Fibroblast of skin of left quadriceps (primary cell): ENCODE measurements at regions not wholly inside any gene's neighbourhood (a gene's known extent, or its start where the extent isn't known, plus 50 kb on each side); places are given as distances from the start of the nearest gene placed in this dataset.
"Not testable (repeated sequence)": the region's sequence is repeated elsewhere in the genome, so short reads cannot be mapped to it uniquely, and the experiment has no call there.

Experiments used
- DNase-seq, 2 experiments: peaks; one replicate each; pipeline ENCODE4 v3.0.0-alpha.2; 2013; ENCODE audit warnings: low read depth in 2 of 2

- no peak for DNase-seq
These were observed 72.5 kb upstream of the ATP2B1 start for GRCh38 chr12:89781156-89781555.

- no peak for DNase-seq
These were observed 70.5 kb upstream of the ATP2B1 start for GRCh38 chr12:89779090-89779489.

- no peak for DNase-seq
These were observed 69.2 kb upstream of the ATP2B1 start for GRCh38 chr12:89777733-89778379.

DNA sequence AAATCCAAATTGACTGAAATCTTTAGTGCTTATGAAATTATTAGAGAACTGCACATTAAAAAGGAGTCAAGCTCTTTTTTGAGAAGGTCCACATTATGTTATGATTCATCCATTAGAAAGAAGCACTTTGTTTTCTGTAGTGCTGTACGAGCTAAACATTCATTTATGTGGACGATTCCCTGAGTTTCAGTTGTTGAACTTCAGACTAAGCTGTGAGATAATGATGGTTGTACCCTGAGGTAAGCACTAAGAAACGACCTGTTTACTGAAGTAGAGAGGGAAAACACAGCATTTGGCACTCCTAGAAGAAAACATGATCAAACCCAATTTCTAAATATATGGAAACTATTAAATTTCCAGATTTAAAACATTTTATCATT is 67.3 kb upstream of the ATP2B1 start:
- no peak for DNase-seq

DNA sequence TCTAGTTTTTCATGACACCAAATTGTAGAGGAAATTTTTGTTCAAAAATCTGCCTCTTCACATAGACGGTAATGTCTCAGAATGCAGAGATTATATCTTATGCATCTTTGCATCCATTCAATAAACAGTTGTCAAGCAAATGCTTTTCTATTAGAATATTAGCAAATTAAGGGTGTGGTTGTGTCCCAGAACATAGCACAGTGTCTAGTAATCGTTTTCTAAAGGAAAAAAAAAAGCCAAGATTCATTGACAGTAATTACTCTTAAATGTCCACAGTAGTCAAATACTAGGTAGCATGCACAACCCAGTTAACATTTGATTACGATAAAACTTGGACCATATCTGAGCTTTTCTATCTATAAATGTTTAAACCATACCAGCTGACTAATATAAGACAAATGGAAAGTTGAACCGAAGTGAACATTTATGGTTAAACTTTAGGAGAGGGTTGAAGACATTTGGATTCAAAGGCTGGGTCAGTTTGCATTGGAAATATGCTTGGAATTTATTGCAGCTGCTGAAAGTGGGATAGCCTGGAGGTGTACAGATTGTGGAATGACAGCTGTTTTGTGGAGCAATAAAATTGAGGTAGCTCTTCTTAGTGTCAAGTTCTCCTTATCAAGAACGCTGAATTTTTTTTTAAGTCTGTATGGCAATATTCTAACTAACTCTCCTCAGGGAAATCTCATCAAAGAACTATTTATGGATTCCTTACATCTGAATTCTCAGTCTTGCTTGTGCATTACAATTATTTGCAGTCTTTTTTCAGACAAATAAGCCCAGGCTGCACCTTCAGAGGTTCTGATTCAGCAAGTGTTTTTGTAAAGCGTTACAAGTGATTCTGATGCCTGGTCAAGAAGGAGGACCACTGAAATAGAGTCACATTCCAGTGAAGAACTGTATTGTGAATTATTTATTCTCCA is 66.7 kb upstream of the ATP2B1 start:
- no peak for DNase-seq

GRCh38 chr12:89774645-89775044 is 66.0 kb upstream of the ATP2B1 start:
- no peak for DNase-seq

DNA sequence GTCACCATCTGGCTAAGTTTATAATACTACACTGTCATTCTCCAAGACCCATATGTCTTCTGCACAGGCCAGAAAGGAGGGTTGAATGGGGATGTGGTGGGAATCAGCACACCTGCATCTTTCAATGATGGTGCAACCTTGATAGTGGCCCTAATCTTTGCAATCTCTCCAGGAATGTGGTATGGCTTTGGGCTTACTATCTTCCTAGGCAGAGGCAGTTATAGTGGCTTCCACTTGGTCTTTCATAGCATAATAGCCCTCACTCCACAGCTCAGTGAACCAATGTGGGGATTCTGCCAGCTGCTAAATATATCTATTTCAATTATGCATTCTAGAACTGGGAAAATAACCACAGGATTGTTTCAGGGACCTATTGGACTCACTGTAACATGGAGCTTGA is 61.8 kb upstream of the ATP2B1 start:
- DNase-seq = no peak

DNA sequence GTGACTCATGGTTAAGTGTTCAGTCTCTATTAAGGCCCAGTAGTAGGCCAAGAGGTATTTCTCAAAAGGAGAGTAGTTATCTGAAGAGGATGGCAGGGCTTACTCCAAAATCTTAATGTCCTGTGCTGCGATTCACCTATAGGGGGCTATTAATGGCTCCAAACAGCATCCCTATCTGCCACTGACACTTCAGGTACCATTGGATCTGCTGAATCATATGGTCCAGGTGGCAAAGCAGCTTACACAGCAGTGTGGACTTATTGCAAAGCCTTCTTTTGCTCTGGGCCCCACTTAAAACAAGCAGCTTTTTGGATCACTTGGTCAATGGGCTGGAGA is 60.8 kb upstream of the ATP2B1 start:
- DNase-seq = no peak

DNA sequence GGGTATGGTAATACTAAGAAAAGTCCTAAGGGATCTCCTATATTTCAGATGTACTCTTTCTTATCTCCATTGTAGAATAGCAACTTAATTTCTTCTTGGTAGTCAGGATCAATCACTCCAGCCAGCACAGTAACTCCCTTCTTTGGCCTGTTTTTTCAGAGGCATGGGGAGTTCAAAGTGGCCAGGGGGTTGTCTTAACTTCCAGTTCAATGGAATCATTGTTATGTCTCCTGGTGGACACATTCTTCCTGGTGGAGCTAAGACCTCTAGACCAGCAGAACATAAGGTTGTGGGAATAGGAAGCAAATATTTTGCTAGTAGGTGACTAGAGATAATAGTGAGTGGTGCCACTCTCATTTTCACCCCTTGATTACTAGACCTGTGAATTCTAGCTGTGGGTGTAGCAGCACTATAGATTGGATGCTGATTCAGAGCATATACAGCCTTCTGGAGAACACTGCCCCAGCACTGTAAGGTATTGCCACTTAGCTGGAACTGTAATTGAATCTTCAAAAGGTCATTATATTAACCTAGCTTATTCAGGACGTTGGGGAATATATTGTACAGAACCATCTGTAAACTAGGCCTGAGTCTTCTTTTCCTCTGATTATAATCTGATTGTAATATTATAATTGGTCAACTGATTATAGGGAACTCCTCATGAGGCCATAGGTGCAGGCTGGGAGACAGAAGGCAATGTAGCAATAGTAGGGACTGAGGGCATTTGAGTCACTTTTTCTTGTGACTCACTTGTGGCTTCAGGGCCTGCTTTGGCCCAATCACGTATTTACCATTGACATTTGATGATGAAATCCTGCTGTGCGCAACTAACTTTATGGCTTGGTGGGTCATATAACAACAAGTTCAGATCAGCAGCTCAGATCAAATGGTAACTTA is 60.2 kb upstream of the ATP2B1 start:
- peak; percentile 84 for DNase-seq

- DNase-seq = no peak
These were observed 57.6 kb upstream of the ATP2B1 start for GRCh38 chr12:89765959-89766824.

DNA sequence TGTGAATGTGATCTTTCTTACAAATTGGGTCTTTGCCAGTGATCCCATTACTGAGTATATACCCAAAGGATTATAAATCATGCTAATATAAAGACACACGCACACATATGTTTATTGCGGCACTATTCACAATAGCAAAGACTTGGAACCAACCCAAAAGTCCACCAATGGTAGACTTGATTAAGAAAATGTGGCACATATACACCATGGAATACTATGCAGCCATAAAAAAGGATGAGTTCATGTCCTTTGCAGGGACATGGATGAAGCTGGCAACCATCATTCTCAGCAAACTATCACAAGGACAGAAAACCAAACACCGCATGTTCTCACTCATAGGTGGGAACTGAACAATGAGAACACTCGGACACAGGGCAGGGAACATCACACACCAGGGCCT is 55.5 kb upstream of the ATP2B1 start:
- not testable (repeated sequence) for DNase-seq

- DNase-seq = no peak
These were observed 54.0 kb upstream of the ATP2B1 start for GRCh38 chr12:89762498-89763170.

- DNase-seq = no peak
These were observed 52.1 kb upstream of the ATP2B1 start for GRCh38 chr12:89760783-89761182.
